HCEC 1CT (cell line): ENCODE measurements at regions not wholly inside any gene's neighbourhood (a gene's known extent, or its start where the extent isn't known, plus 50 kb on each side); places are given as distances from the start of the nearest gene placed in this dataset.

Experiments used
- DNase-seq: peaks from one replicate; pipeline ENCODE4 v3.0.0-alpha.2; 2017

DNA sequence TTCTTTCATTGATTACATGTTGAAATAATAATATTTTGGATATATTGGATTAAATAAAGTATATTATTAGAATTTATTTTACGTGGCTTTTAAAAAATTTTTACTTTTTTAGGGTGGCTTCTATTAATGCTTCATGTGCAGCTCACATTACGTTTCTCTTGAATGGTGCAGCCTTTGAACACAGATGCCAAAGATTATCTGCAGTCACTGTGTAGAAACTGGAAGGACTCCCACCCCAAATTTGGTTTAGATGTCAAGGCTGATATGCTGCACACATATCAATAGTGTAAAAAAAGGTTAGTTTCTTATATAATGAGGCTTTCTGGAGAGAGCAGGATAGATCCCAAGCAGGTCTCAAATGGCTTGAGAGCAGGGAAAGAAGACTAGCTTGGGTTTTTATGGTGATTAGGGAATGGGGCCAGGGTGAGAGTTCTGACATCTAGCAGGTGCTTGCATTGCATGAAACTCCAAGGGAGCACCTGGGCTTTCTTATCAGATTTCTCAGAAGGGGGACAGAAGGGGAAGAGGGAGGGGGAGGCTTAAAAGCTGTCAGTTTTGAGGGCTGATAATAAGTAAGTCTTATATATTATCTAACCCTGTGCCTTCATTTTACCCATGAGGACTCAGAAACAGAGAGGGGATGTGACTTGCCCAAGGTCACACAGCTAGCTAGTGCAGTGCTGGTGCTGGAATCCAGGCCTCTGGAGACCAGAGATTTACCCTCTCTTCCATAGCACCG, 89.6 kb downstream of the CHST2 start:
- DNase-seq = no peak

DNA sequence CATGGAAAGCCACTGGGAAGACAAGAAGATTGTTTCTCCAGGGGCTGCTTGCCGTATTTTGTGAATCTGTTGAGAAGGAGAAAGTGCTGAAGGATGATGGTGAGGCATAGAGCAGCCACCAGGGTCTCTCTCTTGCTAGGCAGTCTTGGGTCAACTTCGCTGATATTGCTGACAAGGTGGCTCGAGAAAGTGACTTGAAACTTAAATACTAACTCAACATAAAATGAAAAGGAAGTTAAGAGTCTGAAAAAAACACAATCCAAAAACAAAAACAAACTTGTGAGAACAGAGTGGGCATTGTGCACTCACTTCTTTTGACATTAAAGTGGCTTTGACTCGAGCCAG, 90.1 kb downstream of the CHST2 start:
- no peak for DNase-seq

DNA sequence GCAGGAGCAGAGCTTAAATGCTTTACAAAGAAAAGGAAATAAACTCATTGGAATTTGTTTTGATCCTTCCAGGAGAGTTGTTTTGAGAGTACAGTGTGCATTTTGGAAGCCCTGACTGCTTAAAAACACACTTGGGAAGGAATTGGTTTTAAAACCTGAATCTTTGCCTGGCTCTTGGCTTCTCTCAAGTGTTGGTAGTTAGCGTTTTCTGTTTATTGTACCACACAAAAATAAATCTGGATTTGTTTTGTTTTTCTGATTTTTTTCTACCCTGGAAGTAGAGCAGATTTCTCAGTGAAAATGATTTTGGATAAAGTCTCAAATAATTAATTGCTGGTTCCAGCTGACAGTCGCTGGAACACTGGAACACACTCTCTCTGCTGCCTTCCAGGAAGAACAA, 90.6 kb downstream of the CHST2 start:
- no peak for DNase-seq

DNA sequence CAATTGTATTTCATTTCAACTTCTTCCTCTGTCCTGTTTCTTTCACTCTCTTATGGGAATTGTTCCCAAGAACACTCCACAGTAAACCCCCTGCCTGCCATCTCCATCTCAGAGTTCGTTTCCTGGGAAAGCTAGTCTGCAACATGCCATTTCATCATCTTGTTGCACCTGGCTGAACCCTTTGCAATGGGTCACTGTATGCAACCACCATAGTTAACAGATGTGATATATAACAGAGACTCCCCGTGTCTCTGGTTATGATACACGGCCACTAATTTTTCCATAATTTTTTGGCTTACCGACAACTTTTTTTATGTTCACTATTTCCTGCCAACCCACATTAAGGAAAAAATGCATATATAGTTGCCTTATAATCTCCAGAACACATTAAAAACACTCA, 95.5 kb downstream of the CHST2 start:
- DNase-seq = no peak
